ENCODE measurements at regions not wholly inside any gene's neighbourhood (a gene's known extent, or its start where the extent isn't known, plus 50 kb on each side); places are given as distances from the start of the nearest gene placed in this dataset.

DNA sequence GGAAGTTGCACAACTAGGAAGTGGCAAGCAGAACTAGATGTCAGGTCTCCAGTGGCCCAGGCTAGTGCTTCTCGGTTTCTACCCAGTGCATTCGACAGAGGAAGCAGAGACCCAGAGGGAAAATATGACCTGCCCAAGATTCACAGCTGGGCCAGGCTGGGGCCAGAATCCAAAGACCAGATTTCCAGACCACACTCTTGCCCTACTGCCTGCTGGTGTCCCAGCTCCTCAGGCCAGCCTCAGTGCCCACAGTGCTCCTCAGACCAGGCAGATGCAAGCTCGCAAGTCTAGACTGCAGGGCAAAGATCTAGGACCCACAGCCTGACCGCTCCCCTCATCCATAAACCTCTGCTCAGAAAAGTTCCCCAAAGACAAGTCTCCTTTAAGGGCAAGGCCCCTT is 262.6 kb downstream of the BUD13 start:
- Mint-ChIP-seq H3K4me3 (ENCODE audit: unreplicated experiment) (no peak overlapping the region), H3K27me3 (ENCODE audit: insufficient read depth, unreplicated experiment) (peaks cover 34% of the 10 kb centered on the region), H3K36me3 (ENCODE audit: insufficient read depth, unreplicated experiment) (no peaks in the 10 kb centered on the region), H3K27ac (ENCODE audit: unreplicated experiment) (no peak overlapping the region), H3K4me1 (ENCODE audit: low read depth, unreplicated experiment) (no peaks in the 10 kb centered on the region), H3K9me3 (ENCODE audit: unreplicated experiment) (no peaks in the 10 kb centered on the region)
- ChIA-PET POLR2A (no interaction called here), CTCF (interaction anchor here (1.4 kb wide), 1 partner anchor 11 kb away, joined by 4 read pairs; no protein-coding TSS in a partner anchor)
- intact Hi-C loops (cut with micrococcal nuclease; ENCODE audit: unreplicated experiment): no loop called here
- Histone ChIP-seq H3K27me3 (replicated peaks; ENCODE audit: control insufficient read depth, insufficient read depth, low read length) (peaks cover 2% of the 10 kb centered on the region; the same call in 1 of the 2 replicates), H3K4me1 (no peaks in the 10 kb centered on the region), H3K36me3 (ENCODE audit: control insufficient read depth, insufficient read depth, low read length) (no peaks in the 10 kb centered on the region), H3K4me3 (ENCODE audit: low read depth, low read length) (no peak overlapping the region), H3K9me3 (no peaks in the 10 kb centered on the region)
- no peak for TF ChIP-seq CTCF (IDR thresholded peaks at IDR 0.05; ENCODE audit: insufficient read depth in 1 of 2, low read depth in 1 of 2, low read length in 1 of 2, severe bottlenecking in 1 of 2, unreplicated experiment in 1 of 2)
- no TSS peak for BruUV-seq (replicated peaks)
- DNase-seq: no peak

- Mint-ChIP-seq H3K27ac (ENCODE audit: unreplicated experiment) (no peak overlapping the region), H3K4me1 (ENCODE audit: low read depth, unreplicated experiment) (no peaks in the 10 kb centered on the region), H3K9me3 (ENCODE audit: unreplicated experiment) (no peaks in the 10 kb centered on the region), H3K36me3 (ENCODE audit: insufficient read depth, unreplicated experiment) (no peaks in the 10 kb centered on the region), H3K4me3 (ENCODE audit: unreplicated experiment) (no peak overlapping the region), H3K27me3 (ENCODE audit: insufficient read depth, unreplicated experiment) (peaks cover 35% of the 10 kb centered on the region)
- Histone ChIP-seq H3K9me3 (no peaks in the 10 kb centered on the region), H3K36me3 (ENCODE audit: control insufficient read depth, insufficient read depth, low read length) (no peaks in the 10 kb centered on the region), H3K4me3 (ENCODE audit: low read depth, low read length) (no peak overlapping the region), H3K27me3 (replicated peaks; ENCODE audit: control insufficient read depth, insufficient read depth, low read length) (peaks cover 2% of the 10 kb centered on the region; the same call in 1 of the 2 replicates), H3K4me1 (no peaks in the 10 kb centered on the region)
- no TSS peak for BruUV-seq (replicated peaks)
- POLR2A ChIA-PET: no interaction called here
- DNase-seq: no peak
- CTCF ChIA-PET: interaction anchor here (1.4 kb wide), 1 partner anchor 11 kb away, joined by 4 read pairs; no protein-coding TSS in a partner anchor
- TF ChIP-seq CTCF (IDR thresholded peaks at IDR 0.05; ENCODE audit: insufficient read depth in 1 of 2, low read depth in 1 of 2, low read length in 1 of 2, severe bottlenecking in 1 of 2, unreplicated experiment in 1 of 2): no peak
- intact Hi-C loops (cut with micrococcal nuclease; ENCODE audit: unreplicated experiment): no loop called here
These were observed 263.2 kb downstream of the BUD13 start for GRCh38 chr11:116509551-116509950.

DNA sequence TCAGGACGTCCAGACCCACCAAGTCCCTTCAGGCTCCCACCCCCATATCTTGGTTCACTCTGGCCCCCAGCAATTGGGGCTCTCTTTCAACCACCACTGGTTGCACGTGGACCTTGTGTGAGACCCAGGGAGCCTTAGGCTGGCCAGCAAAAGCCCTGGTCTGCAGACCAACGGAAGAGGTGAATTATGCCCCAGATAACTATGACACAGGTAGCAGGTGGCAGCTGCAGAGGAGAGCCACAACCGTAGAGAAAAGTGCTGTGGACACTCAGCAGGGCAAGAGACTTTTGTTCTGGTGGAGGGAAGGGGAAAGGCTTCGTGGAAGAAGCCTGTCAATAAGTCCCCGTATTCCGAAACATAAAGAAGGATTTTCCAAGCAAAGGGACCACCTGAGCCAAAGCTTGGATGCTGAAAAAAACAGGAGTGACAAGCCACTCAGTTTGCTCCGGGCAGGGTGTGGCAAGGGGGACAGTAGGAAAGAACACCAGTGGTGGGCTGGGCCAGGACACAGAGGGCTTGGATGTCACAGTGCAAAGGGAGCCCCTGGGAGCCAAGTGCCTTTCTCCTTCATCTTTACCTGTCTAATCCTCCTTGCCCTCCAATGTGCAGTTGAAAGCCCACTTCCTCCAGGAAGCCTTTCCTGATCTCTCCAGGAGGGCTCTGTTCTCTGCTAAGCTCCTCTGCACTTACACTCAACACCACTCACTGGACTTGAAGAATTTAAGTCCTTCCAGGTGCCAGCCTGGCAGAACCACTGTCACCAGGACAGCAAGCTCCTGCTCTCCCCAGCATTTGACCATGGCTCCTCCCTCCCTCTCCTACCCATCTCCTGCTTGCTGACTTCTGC is 264.7 kb downstream of the BUD13 start:
- no peaks in the 10 kb centered on the region for H3K36me3 Mint-ChIP-seq (ENCODE audit: insufficient read depth, unreplicated experiment)
- no peaks in the 10 kb centered on the region for H3K4me1 Mint-ChIP-seq (ENCODE audit: low read depth, unreplicated experiment)
- ChIA-PET CTCF (no interaction called here), POLR2A (no interaction called here)
- Histone ChIP-seq H3K4me3 (ENCODE audit: low read depth, low read length) (no peak overlapping the region), H3K4me1 (no peaks in the 10 kb centered on the region), H3K36me3 (ENCODE audit: control insufficient read depth, insufficient read depth, low read length) (no peaks in the 10 kb centered on the region), H3K9me3 (no peaks in the 10 kb centered on the region), H3K27me3 (replicated peaks; ENCODE audit: control insufficient read depth, insufficient read depth, low read length) (peaks cover 2% of the 10 kb centered on the region; the same call in 1 of the 2 replicates)
- BruUV-seq (replicated peaks): no TSS peak
- TF ChIP-seq CTCF (IDR thresholded peaks at IDR 0.05; ENCODE audit: insufficient read depth in 1 of 2, low read depth in 1 of 2, low read length in 1 of 2, severe bottlenecking in 1 of 2, unreplicated experiment in 1 of 2): no peak
- no peak overlapping the region for H3K4me3 Mint-ChIP-seq (ENCODE audit: unreplicated experiment)
- DNase-seq: no peak
- intact Hi-C loops (cut with micrococcal nuclease; ENCODE audit: unreplicated experiment): no loop called here
- H3K27ac Mint-ChIP-seq (ENCODE audit: unreplicated experiment): no peak overlapping the region
- no peaks in the 10 kb centered on the region for H3K9me3 Mint-ChIP-seq (ENCODE audit: unreplicated experiment)
- H3K27me3 Mint-ChIP-seq (ENCODE audit: insufficient read depth, unreplicated experiment): peaks cover 31% of the 10 kb centered on the region

Data from Caco-2 (cell line).